Suprapubic skin (tissue), 4 donors: ENCODE measurements at regions not wholly inside any gene's neighbourhood (a gene's known extent, or its start where the extent isn't known, plus 50 kb on each side); places are given as distances from the start of the nearest gene placed in this dataset.

Experiments used
- DNase-seq, 2 donors: peaks; one replicate each; pipeline ENCODE4 v3.0.0-alpha.2; 2019; ENCODE audit warnings: low spot score in 2 of 2
- H3K27ac ChIP-seq: fragments of 200-600 bp; sonication (generic); one replicate; pipeline ENCODE4 v1.5.1; 2019
- H3K27me3 ChIP-seq: fragments of 200-600 bp; sonication (generic); one replicate; pipeline ENCODE4 v1.5.1; 2019
- H3K36me3 ChIP-seq: fragments of 200-600 bp; sonication (generic); one replicate; pipeline ENCODE4 v1.5.1; 2019
- H3K4me1 ChIP-seq: fragments of 200-600 bp; sonication (generic); one replicate; pipeline ENCODE4 v1.5.1; 2019
- H3K4me3 ChIP-seq: fragments of 200-600 bp; sonication (generic); one replicate; pipeline ENCODE4 v1.5.1; 2019; ENCODE audit warnings: mild to moderate bottlenecking
- H3K9me3 ChIP-seq: fragments of 200-600 bp; sonication (generic); one replicate; pipeline ENCODE4 v1.5.1; 2019
- CTCF ChIP-seq, 2 donors: fragments of 200-600 bp in 1 of 2; fragments of 450-650 bp in 1 of 2; sonication (generic) in 1 of 2; IDR thresholded peaks; one replicate each; pipeline ENCODE4 v1.5.1; 2016 to 2019; ENCODE audit warnings: antibody characterized with exemption in 2 of 2, mild to moderate bottlenecking in 1 of 2, moderate library complexity in 1 of 2
- EP300 ChIP-seq: sonication (generic); formaldehyde crosslinking; IDR thresholded peaks from one replicate; pipeline ENCODE4 v1.6.1; 2017; ENCODE audit warnings: antibody characterized with exemption
- POLR2A ChIP-seq, 2 donors: fragments of 450-650 bp; IDR thresholded peaks; one replicate each; pipeline ENCODE4 v1.6.1; 2017; ENCODE audit warnings: antibody characterized with exemption in 2 of 2, mild to moderate bottlenecking in 2 of 2, moderate library complexity in 2 of 2
- POLR2AphosphoS5 ChIP-seq, 3 donors: sonication (generic); formaldehyde crosslinking; IDR thresholded peaks; one replicate each; pipeline ENCODE4 v1.6.1; 2017; ENCODE audit warnings: antibody characterized with exemption in 3 of 3
- WGBS: methylation state at CpG from one replicate; pipeline ENCODE4 v1.1.5; 2018; 5-methylcytosine and 5-hydroxymethylcytosine counted together

- 79% methylated on average over 4 of the region's 4 CpGs for WGBS
- Histone ChIP-seq H3K27ac (no peak overlapping the region), H3K4me1 (peaks cover 75% of the 10 kb centered on the region), H3K27me3 (no peaks in the 10 kb centered on the region), H3K9me3 (no peaks in the 10 kb centered on the region), H3K4me3 (no peak overlapping the region), H3K36me3 (no peaks in the 10 kb centered on the region)
- peak; percentile 58 to 63 for DNase-seq
- TF ChIP-seq EP300 = no peak
- no peak for TF ChIP-seq CTCF (IDR thresholded peaks at IDR 0.05)
- no peak for TF ChIP-seq POLR2A (IDR thresholded peaks at IDR 0.05)
- TF ChIP-seq POLR2AphosphoS5 (IDR thresholded peaks at IDR 0.05) = no peak
Observed at GRCh38 chr2:8537562-8538155, 144.2 kb upstream of the ID2 start.

- Histone ChIP-seq H3K36me3 (no peaks in the 10 kb centered on the region), H3K4me1 (peaks cover 82% of the 10 kb centered on the region), H3K4me3 (no peak overlapping the region), H3K27me3 (no peaks in the 10 kb centered on the region), H3K27ac (no peak overlapping the region), H3K9me3 (no peaks in the 10 kb centered on the region)
- WGBS = 93% methylated on average over 3 of the region's 9 CpGs
- TF ChIP-seq POLR2AphosphoS5 (IDR thresholded peaks at IDR 0.05) (no peak), EP300 (no peak), CTCF (IDR thresholded peaks at IDR 0.05) (no peak), POLR2A (IDR thresholded peaks at IDR 0.05) (no peak)
- DNase-seq = peak; percentile 59 to 78
Observed at GRCh38 chr2:8538531-8538930, 143.3 kb upstream of the ID2 start.

GRCh38 chr2:8538931-8539621 is 142.8 kb upstream of the ID2 start:
- WGBS = 82% methylated on average over 14 of the region's 14 CpGs
- Histone ChIP-seq H3K36me3 (no peaks in the 10 kb centered on the region), H3K4me3 (no peak overlapping the region), H3K9me3 (no peaks in the 10 kb centered on the region), H3K4me1 (peaks cover 84% of the 10 kb centered on the region), H3K27me3 (no peaks in the 10 kb centered on the region), H3K27ac (peak overlapping the region; percentile 21)
- TF ChIP-seq EP300 (no peak), CTCF (IDR thresholded peaks at IDR 0.05) (no peak), POLR2AphosphoS5 (IDR thresholded peaks at IDR 0.05) (no peak), POLR2A (IDR thresholded peaks at IDR 0.05) (no peak)
- peak; percentile 64 to 73 for DNase-seq

GRCh38 chr2:8539743-8540551 is 141.9 kb upstream of the ID2 start:
- H3K4me1 ChIP-seq = peaks cover 82% of the 10 kb centered on the region
- TF ChIP-seq POLR2AphosphoS5 (IDR thresholded peaks at IDR 0.05) (peak in 2 of 3 donors; percentile 25 to 49), EP300 (no peak)
- H3K27me3 ChIP-seq = no peaks in the 10 kb centered on the region
- peak overlapping the region; percentile 21 for H3K27ac ChIP-seq
- WGBS = 45% methylated on average over 14 of the region's 14 CpGs
- H3K4me3 ChIP-seq = no peak overlapping the region
- H3K9me3 ChIP-seq = no peaks in the 10 kb centered on the region
- DNase-seq = peak; percentile 80 to 85
- no peaks in the 10 kb centered on the region for H3K36me3 ChIP-seq

GRCh38 chr2:8540552-8541055 is 141.3 kb upstream of the ID2 start:
- Histone ChIP-seq H3K36me3 (no peaks in the 10 kb centered on the region), H3K27ac (no peak overlapping the region), H3K27me3 (no peaks in the 10 kb centered on the region), H3K4me3 (no peak overlapping the region), H3K4me1 (peaks cover 82% of the 10 kb centered on the region), H3K9me3 (no peaks in the 10 kb centered on the region)
- peak; percentile 44 to 55 for DNase-seq
- WGBS = 63% methylated on average over 2 of the region's 2 CpGs
- no peak for TF ChIP-seq POLR2A (IDR thresholded peaks at IDR 0.05)
- no peak for TF ChIP-seq EP300
- no peak for TF ChIP-seq CTCF (IDR thresholded peaks at IDR 0.05)
- no peak for TF ChIP-seq POLR2AphosphoS5 (IDR thresholded peaks at IDR 0.05)
